ENCODE measurements at regions not wholly inside any gene's neighbourhood (a gene's known extent, or its start where the extent isn't known, plus 50 kb on each side); places are given as distances from the start of the nearest gene placed in this dataset.

- TF ChIP-seq, protein P1, sequence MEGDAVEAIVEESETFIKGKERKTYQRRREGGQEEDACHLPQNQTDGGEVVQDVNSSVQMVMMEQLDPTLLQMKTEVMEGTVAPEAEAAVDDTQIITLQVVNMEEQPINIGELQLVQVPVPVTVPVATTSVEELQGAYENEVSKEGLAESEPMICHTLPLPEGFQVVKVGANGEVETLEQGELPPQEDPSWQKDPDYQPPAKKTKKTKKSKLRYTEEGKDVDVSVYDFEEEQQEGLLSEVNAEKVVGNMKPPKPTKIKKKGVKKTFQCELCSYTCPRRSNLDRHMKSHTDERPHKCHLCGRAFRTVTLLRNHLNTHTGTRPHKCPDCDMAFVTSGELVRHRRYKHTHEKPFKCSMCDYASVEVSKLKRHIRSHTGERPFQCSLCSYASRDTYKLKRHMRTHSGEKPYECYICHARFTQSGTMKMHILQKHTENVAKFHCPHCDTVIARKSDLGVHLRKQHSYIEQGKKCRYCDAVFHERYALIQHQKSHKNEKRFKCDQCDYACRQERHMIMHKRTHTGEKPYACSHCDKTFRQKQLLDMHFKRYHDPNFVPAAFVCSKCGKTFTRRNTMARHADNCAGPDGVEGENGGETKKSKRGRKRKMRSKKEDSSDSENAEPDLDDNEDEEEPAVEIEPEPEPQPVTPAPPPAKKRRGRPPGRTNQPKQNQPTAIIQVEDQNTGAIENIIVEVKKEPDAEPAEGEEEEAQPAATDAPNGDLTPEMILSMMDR (conservative IDR thresholded peaks at IDR 0.05; ENCODE audit: low read length): no peak
- TF ChIP-seq EZH2phosphoT487 (IDR thresholded peaks at IDR 0.05; ENCODE audit: borderline replicate concordance, low read depth, low read length): no peak
Measured at GRCh38 chr2:36197181-36197971, 158.2 kb upstream of the CRIM1 start.

All from OCI-LY7 (cell line).